Right lung (tissue), 2 donors: ENCODE measurements at regions not wholly inside any gene's neighbourhood (a gene's known extent, or its start where the extent isn't known, plus 50 kb on each side); places are given as distances from the start of the nearest gene placed in this dataset.
"Not testable (repeated sequence)": the region's sequence is repeated elsewhere in the genome, so short reads cannot be mapped to it uniquely, and the experiment has no call there.

ENCODE experiments used
- DNase-seq, 2 donors: peaks; one replicate each; pipeline ENCODE4 v3.0.0-alpha.2; 2013

DNA sequence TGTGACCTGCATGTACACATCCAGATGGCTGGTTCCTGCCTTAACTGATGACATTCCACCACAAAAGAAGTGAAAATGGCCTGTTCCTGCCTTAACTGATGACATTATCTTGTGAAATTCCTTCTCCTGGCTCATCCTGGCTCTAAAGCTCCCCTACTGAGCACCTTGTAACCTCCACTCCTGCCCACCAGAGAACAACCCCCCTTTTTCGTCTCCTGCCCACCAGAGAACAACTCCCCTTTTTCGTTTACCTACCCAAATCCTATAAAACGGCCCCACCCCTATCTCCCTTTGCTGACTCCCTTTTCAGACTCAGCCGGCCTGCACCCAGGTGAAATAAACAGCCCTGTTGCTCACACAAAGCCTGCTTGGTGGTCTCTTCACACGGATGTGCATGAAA is 212.2 kb downstream of the KITLG start:
- DNase-seq, result not testable (repeated sequence)

DNA sequence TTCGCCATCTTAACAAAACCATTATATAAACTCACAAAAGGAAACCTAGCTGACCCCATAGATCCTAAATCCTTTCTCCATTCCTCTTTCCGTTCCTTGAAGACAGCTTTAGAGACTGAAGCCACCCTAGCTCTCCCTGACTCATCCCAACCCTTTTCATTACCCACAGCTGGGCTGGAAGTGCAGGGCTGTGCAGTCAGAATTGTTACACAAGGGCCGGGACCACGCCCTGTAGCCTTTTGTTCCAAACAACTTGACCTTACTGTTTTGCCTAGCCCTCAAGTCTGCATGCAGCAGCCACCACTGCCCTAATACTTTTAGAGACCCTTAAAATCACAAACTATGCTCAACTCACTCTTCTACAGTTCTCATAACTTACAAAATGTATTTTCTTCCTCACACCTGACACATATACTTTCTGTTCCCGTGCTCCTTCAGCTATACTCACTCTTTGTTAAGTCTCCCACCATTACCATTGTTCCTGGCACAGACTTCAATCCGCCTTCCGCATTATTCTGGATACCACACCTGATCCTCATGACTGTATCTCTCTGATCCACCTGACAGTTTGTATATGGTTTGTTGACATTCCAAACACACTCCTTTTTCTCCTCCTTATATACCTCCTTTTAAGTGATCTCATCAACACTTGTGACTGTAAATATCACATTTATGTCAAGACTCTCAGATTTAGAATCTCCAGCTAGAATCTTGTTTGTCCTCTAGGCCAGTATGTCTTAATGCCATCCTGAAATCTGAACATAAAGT is 208.7 kb downstream of the KITLG start:
- DNase-seq, result no peak

DNA sequence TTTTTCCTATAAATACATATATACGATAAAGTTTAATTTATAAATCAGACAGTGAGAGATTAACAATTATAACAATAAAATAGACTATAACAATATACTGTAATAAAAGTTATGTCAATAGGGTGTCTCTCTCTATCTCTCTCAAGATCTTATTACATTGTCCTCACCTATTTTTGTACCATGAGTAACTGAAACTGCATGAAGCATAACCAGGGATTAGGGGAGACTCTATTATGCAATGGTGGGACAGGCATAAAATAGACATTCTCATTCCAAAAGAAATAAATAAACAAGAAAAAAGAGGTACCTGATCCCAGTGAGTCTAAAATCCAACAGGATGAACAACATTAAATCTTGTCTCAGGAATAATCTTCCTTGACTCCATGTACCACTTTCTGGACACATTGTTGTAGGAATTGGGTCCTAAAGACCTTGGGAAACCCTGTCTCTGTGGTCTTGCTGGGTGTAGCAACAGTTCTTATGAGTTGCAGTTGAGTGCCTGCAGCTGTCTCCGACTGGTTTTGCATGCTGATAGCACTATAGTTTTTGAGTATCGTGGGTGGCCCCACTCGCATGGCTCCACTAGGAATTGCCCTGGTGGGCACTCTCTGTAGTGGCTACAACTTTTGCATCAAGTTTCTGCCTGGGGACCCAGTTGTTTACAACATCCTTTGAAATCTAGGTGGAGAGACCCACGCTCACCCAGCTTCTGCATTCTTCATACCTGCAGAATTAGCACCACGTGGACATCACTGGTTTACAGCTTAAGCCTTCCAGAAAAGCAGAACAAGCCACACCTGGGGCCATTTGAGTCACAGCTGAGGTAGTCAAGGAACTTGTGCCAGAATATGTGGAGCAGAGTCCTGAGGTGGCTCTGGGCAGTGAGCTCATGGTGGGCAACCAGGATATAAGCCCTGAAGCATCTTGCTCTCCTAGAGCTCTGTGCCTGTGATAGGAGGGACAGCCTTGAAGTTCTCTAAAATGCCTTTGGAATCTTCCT is 204.7 kb downstream of the KITLG start:
- DNase-seq, result peak in 1 of 2 donors; percentile 34

DNA sequence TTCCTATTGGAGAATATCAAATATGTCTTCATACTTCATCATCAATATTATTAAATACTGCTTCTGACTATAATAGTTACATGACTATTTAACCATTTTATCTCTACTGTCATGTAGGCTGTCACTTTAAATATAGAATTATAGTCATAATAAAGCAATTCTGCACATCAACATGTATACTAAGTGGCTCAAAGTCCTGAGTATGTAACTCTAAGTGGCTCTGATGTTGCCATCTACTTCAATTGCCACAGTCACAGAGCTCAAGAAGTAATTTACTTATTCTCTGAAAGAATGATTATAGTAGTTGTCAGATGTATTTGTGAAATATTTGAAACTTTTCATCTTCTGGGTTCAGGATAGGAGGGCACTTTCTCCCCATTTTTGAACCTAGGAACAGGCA is 202.3 kb downstream of the KITLG start:
- DNase-seq, result no peak

DNA sequence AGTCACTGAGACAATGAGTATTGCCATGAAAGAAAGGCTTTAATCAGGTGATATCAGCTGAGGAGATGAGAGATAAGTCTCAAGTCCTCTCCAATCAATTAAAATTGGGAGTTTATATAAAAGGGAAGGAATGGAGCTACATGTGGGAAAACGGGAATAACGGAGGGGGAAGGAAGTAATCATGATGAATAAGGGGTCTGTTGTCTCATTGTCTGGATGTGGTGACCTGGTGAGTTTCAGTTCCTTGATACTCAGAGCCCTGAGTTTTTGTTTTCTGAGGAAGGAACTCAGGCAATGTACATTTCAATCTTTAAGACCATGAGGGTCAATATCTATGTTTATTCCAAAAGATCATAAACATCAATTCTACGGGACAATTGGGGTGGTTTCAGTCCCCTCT is 198.8 kb downstream of the KITLG start:
- no peak for DNase-seq

DNA sequence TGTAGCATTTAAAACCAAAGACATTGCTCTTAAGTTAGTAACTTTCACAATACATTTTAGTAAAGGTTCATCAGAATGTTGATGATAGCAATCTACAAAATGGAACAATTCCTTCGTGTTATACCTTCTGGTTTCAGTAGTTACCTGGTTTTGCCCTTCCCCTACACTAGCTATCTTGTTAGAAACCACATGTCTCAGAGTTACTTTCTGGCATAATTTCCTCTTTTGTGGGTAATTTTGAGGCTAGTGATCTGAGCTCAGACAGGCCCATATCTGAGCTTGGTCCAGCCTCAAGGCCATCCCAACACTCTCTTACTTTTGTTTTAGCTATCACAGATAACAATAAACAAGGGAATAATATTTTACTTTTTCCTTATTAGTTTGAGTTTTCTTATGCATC is 196.9 kb downstream of the KITLG start:
- DNase-seq, result no peak

DNA sequence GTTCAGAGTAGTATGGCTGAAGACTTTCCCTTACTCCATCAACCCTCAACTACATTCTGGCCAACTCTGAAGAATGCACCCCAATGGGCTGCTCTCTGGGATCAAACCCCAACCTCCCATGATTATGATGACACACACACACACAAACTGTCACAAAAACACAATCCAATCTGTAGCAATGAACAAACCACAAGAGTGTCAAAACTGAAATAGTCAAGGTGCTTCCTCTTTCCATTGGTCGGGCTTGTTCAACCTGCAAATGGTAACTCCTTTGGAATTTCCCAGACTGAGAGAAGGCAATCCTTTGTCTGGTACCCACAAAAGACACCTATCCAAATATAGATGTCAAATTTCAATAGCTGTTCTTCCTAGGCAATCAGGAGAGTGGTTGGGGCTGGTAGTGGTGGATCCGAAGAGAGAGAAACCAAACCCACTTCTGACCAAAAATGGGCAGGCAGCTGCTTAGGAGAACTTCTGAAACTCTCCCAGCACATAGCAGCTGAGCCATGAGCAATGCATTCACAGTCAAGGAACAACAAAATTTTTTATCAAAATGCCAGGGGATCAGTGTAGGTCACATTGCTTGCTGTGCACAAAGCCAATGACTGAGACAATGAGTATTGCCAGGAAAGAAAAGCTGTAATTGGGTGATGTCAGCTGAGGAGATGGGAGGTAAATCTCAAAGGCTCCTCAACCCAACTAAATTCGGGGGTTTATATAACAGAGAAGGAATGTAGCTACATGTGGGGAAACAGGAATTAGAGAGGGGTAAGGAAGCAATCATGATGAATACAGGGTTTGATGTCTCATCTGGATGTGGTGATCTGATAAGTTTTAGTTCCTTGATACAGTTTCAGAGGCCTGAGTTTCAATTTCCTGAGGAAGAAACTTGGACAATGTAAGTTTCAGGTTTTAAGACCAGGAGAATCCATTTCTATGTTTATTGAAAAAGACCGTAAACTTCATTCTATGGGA is 191.4 kb downstream of the KITLG start:
- no peak for DNase-seq

DNA sequence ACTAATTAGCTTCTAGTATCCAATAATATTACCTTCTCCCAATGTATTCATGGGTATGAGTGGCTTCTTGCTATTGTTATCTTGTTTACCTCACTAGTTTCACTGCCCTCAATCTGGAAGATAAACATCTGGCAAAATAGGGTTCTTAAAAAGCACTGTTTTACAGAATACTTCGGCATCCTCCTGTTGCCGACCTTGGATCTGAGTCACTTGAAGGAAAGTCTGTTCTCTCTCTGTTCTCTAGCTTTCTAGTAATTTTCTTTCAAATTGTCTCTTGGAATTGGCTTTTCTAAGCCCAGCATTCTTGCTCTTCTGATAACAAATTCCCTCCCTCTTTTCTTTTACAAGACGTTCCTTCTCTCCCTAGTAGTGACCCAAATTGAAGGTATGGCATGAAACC is 189.5 kb downstream of the KITLG start:
- DNase-seq, result no peak

DNA sequence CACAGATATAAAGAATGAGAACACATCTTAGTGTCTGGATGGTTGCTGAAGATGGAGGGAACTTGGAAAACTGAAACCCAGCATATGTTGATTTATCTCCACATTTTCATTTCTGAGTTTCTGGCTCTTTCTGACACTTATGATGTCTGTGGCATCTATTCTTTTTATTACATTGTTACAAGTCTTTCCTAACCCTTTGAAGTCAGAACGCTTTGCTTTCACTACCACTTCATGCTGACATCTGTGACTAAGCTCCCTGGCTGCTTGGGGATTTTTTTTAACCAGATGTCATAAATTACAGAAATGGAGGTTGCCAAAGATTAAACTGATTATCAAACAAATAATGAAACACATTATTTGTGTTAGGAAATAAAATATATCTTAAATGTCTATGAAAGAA is 188.7 kb downstream of the KITLG start:
- DNase-seq, result peak in 1 of 2 donors; percentile 11

DNA sequence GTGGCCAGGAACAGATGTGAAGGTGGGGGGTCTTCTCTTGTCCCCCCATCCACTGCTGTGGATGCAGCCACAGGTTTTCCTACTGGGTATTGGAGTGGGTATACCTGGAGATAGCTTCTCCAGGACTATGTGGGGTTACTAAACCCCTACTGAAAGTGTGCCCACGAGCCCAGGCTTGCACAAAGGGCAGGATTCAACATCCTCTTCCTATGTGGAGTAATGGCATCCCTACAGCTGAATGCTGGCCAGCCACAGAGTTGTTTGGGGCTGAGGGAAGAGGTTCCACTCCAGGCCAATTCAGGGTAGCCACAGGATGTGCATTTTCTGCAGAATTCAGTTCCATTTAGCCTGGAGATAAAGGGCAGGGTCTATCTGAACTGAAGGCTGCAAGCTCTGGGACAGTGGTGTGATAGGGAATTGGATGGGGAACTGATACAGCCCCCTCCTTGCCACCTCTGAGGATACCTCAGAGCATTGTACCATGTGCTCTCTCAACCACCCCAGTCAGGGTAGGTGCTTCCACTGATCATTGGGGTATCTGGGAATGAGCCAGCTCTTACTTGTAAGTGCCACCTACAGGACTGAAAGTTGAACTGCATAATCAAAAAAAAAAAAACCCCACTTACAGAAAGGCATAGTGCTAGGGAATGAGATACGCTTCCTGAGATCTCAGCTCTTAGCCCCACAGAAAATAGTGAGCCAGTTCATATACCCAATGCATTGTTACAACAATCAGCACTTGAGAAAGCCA is 187.1 kb downstream of the KITLG start:
- DNase-seq, result no peak

DNA sequence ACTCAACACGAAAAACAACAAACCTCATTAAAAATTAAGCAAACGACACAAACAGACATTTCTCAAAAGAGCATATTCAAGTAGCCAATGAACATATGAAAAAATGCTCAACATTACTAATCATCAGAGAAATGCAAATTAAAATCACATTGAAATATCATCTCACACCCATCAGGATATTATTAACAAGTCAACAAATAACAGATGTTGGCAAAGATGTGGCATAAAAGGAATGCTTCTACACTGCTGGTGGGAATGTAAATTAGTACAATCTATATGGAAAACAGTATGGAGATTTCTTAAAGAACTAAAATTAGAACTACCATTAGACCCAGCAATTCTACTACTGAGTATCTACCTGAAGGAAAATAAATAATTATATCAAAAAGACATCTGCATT is 182.2 kb downstream of the KITLG start:
- no peak for DNase-seq

DNA sequence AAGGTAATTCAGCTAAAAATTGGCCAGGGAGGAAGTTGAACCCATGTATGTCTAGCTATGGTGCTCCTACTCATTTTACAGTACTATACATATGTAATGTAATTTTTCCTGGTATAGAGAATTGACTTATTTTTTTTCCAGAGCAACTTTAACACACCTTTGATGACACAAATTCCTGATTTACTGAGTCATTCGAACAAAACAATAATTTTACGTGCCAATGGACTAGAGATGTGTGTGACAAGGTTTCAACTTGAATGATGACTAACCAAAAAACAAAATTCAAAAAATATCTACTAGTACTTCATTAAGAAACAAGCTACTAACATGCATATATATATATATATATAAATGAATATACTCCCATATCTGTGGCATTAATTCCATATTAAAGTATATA is 180.5 kb downstream of the KITLG start:
- no peak for DNase-seq

DNA sequence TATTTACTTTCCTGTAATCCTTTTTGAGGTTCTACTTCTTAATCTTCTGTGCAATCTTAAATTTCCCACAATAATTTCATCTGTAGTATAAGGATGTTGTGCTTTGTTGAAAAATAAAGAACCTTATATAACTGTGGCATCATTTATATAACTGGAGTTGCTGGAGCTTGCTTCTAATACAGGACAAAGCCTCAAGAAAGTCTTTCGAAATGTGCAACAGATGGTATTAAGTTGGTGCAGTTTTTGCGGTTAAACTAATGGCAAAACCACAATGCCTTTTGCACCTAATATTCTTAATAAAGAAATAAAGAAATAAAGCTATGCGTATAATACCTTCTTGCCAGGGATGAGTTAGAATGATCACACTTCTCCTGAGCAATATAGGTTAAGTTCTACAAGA is 180.0 kb downstream of the KITLG start:
- no peak for DNase-seq

DNA sequence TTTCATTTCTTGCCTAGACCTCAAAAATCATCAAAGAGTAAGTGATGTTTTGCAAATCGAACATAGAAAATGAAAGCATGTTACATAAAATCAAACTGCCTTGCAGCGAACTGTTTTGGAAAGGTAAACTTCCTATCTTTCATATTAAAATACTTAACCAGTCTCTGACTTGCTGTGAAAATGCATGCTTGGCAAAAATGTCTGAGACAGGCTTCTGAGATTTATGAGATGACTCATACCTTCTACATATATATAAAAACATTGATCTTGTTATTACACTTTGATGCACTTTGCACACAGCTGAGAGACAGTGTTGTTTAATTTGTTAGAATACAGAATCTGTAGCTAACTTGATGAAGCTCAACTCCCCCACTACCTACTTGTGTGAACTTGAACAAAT is 179.1 kb downstream of the KITLG start:
- no peak for DNase-seq

DNA sequence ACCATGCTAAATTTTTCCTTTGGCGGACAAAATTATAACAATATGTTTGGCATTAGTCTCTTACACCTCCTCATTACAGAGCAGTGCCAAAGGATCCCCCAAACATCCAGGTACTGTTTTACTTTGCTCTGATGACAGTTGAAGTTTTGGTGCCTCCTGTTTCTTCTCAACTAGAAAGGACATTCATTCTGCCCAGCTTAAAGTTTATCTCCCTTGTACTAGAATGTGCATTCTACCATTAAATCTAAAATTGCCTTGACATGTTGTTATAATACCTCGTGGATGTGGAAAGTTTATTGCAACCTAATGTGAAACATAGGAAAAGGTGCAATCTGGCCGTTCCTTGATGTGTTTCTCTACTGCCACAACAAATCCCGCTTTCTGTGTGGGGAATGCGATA is 173.4 kb downstream of the KITLG start:
- no peak for DNase-seq

DNA sequence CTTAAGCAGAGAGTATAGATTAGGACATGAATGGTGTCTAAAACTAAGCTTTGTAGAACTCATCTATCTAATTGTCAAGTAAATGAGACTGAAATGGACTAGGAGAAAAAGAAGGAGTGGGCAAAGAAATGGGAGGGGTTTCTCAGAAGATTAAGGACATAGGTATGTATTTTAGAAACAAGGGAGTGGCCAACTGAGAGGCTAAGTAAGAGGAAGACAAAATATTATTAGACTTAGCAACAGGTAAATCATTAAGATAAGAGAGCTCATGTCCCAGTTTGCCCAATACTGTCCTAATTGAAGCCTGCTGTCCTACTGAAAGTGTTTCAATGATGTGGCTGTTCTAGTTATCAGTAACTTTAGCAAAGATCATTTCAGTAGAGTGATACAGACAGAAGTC is 171.4 kb downstream of the KITLG start:
- no peak for DNase-seq

DNA sequence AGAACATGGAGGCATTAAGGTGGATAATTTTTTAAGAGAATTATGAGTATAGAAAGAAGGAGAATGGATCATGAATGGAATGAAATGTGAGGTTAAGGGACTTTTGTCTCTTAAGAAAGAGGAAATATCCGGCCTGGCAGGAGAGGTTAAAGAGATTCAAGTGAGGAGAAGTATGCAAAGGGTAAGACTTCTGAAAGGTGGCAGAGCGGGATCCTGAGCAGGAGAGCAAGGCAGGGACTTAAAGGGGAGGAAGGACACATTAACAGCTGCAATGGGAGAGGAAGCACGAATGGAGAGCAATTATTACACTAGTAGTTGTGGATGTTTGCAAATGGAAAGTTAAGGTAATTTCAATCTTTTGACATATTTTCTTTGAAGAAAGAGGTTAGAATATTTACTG is 171.0 kb downstream of the KITLG start:
- no peak for DNase-seq

DNA sequence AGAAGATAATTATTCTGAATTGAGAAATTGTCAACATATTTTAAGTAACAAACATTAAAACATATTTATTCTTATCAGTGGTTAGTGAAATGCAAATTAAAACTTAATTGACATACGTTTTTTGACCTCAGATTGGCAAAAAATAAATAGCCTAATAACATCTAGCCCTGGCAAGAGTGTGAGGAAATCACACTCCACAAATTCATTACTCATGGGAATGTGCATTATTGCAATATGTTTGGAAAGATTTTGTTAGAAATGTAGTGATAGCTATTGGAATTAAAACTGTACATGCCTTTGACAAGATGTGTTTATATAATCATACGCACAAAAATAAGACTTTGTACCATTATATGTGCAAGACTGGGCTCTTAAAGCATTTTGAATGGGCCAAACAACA is 168.6 kb downstream of the KITLG start:
- peak in 1 of 2 donors; percentile 39 for DNase-seq

DNA sequence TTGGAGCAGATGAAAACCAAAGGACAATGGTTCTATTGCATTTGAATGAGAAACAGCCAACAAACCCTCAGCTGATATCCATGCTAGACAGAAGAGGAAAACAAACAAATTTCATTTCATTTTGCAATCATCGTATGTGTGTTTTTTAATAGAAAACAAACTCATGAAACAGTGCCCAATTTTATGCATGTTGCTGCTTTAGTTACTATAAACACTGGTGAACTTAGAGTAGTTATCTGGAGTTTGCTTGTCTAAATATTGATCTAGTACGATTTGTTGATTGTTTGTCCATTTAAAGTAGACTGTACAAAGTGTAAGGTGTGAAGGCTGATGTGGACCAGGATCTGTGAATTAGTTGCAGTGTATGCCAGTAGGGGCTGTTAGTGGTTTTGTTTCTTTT is 166.6 kb downstream of the KITLG start:
- DNase-seq, result peak in 1 of 2 donors; percentile 48

DNA sequence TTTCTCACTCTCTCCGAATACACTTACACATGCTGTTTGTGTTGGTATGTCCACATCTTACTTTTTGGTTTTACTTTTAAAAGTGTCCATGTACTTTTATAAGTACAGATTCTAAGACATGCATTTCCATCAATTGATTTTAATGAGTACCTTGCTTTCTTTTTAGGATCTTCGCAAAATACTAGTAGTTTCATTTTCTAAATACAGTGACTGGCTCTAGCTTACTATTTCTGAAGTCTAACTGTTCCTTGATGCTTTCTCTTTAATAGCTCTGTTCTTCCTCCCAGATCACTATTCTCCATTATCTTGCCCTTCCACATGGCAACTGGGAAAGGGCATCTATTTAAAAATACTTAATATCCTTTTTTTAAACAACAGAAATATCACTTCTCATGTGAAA is 164.1 kb downstream of the KITLG start:
- no peak for DNase-seq

DNA sequence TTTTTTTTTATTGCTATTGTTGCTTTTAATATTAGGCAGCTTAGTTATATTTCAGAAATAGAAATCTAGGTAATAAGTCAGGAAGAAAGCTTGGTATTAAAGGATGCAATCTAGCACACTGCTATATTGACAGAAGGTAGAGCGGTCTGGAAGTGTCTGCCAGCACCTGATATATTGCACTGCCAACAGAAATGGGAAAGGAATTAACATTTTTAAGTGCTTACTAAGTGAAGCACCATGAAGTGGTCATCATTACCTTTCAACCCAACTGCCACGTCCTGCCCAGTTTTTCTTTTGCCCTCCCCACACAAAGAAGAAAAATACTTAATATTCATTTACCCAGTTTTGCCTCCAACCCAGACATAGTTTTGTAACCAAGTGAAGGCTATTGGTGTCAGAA is 163.5 kb downstream of the KITLG start:
- no peak for DNase-seq
